Spinal cord (tissue), 9 donors: ENCODE measurements at regions not wholly inside any gene's neighbourhood (a gene's known extent, or its start where the extent isn't known, plus 50 kb on each side); places are given as distances from the start of the nearest gene placed in this dataset.

Experiments used
- DNase-seq, 6 donors: peaks; one replicate each; pipeline versions ENCODE4 v3.0.0 to v3.0.0-alpha.2; 2013 to 2015; ENCODE audit warnings: low spot score in 6 of 6, low read depth in 4 of 6
- H3K27ac ChIP-seq: one replicate; pipeline ENCODE4 v1.5.1; 2013; ENCODE audit warnings: low read depth, low read length, control low read depth
- H3K27me3 ChIP-seq: one replicate; pipeline ENCODE4 v1.6.1; 2013; ENCODE audit warnings: low read length; ENCODE audit not compliant: control insufficient read depth, insufficient read depth
- H3K36me3 ChIP-seq: one replicate; pipeline ENCODE4 v1.6.1; 2013; ENCODE audit warnings: low read length; ENCODE audit not compliant: control insufficient read depth, insufficient read depth
- H3K4me1 ChIP-seq: one replicate; pipeline ENCODE4 v1.6.1; 2013; ENCODE audit warnings: low read length; ENCODE audit not compliant: control insufficient read depth, insufficient read depth
- H3K4me3 ChIP-seq: one replicate; pipeline ENCODE4 v1.5.1; 2013; ENCODE audit warnings: low read depth, low read length, control low read depth
- H3K9me3 ChIP-seq: one replicate; pipeline ENCODE4 v1.6.1; 2013; ENCODE audit warnings: low read length; ENCODE audit not compliant: control insufficient read depth, insufficient read depth
- WGBS: methylation state at CpG from one replicate; pipeline ENCODE4 v1.1.5; 2013; ENCODE audit warnings: missing lambda C conversion rate; ENCODE audit not compliant: insufficient coverage; 5-methylcytosine and 5-hydroxymethylcytosine counted together
- donor health status: healthy.

DNA sequence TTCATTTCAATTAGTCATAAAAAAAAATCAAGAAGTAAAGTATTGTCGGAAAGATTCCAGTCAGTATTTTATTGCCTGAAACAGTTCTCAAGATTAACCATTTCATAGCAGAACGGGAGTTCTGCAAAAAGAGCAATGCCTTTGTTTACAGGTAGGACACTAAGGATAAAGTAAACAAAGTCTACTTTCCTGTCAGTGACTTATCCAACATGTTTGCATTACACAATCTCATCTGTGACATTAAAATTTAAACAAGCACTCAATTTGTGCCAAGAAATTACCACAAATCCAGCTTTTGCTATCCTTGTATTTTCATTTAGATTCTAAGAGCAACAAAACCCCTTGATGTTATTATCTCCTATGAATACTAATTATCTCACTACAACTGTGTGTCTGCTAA, 306.5 kb upstream of the LDB2 start:
- no peaks in the 10 kb centered on the region for H3K27me3 ChIP-seq
- H3K4me1 ChIP-seq: no peaks in the 10 kb centered on the region
- no CpG with 5 or more reads among the region's 2 CpGs for WGBS
- H3K36me3 ChIP-seq: no peaks in the 10 kb centered on the region
- no peak overlapping the region for H3K4me3 ChIP-seq
- H3K27ac ChIP-seq: no peak overlapping the region
- peak in 1 of 6 donors; percentile 80 for DNase-seq
- H3K9me3 ChIP-seq: peaks cover under 1% of the 10 kb centered on the region

DNA sequence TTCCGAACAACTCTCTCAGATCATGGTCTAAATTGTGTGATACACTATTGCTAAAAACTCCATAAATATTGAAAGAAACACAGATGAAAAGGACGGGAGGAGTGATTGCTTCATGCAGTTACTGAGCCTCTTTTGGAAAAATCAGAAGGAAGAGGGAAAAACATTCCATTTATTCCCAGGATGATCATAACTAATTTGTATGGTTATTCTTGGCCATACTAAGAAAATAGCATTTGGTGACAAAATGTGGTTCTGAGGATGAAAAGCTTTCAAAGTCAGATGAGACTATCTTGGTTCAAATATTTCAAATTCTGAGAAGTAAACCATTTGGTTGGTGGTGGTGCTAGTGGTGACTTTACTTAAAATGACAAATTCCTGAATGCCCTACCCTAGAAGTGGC, 305.4 kb upstream of the LDB2 start:
- no peaks in the 10 kb centered on the region for H3K27me3 ChIP-seq
- H3K4me3 ChIP-seq: no peak overlapping the region
- no peaks in the 10 kb centered on the region for H3K36me3 ChIP-seq
- no peak overlapping the region for H3K27ac ChIP-seq
- H3K9me3 ChIP-seq: peaks cover 2% of the 10 kb centered on the region
- no CpG with 5 or more reads among the region's 2 CpGs for WGBS
- H3K4me1 ChIP-seq: no peaks in the 10 kb centered on the region
- DNase-seq: no peak

DNA sequence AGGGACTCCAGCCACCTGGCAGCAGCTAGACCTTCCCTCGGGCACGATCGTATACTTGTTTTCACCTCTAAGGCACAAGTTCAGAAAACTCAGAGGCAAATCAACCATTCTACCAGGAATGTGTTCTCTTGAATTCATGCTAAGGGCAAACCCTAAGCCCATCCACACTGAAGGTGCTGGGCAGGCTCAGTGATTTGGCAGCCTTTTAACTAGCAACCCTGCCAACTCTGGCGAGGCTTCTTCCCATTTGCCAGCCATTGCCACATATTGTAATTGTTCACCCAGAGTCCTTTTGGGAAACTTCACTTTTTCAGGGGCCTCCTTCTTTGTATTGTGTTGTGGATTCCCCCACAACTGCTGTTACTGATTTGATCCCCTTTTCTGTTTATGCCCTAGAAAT, 298.6 kb upstream of the LDB2 start:
- H3K27ac ChIP-seq: no peak overlapping the region
- no peak overlapping the region for H3K4me3 ChIP-seq
- peaks cover 6% of the 10 kb centered on the region for H3K4me1 ChIP-seq
- 60% methylated on average over 3 of the region's 4 CpGs for WGBS
- H3K36me3 ChIP-seq: no peaks in the 10 kb centered on the region
- peaks cover 2% of the 10 kb centered on the region for H3K9me3 ChIP-seq
- peak in 2 of 6 donors; percentile 44 to 82 for DNase-seq
- no peaks in the 10 kb centered on the region for H3K27me3 ChIP-seq

DNA sequence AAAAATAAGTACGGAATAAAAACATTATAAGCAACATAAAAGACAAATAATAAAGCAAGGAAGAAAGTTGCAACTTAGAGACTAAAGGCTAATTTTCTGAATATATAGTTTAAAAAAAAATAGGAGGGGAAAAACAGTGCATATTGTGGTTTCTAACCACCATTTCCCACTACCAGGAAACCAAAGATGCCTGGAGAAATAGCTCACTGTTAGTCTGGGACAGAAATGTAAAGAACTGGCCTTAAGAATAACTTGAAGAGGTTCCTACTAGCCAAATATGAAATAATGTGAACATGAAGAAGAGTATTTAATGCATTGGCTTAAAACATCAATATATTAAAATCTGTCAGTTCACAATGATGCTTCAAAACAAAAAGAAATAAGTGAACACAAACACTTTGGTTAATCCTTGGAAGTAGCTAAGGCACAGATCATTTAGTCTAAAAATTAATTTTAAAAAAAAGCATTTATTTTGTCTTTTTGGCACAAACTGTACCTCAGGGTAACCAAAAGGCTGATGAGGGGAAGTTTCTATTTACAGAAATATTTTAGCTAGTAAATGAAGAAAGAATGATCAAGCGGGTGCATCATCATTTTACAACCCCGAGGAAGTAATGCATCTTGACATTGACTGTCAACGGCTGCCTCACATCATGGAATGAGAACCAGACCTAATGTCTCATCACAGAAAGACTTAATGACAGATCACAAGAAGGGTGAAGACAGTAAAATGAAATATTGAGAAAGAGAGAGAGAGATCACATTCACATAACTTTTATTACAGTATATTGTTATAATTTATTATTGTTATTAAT, 297.2 kb upstream of the LDB2 start:
- WGBS: no CpG with 5 or more reads among the region's 4 CpGs
- DNase-seq: no peak
- Histone ChIP-seq H3K27ac (no peak overlapping the region), H3K4me3 (no peak overlapping the region), H3K4me1 (peaks cover 6% of the 10 kb centered on the region), H3K36me3 (no peaks in the 10 kb centered on the region), H3K9me3 (peaks cover 2% of the 10 kb centered on the region), H3K27me3 (no peaks in the 10 kb centered on the region)

DNA sequence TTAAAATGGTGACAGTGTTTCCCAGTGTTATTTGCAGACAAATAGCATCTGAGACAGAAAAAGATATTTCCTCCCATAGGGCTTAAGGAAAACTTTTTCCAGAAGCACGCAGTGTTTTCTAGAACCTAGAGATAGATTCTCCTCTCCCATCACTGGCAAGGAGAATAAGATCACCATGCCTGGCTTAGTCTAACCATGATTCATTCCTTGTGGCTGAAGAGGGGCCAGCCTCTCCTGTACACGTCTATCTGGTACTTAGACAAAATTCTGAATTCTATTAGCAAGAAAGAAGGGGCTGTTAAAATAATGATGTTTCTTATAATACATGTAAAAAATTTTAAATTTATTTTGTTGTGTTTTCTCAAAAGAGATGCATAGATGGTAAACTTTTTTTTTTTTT, 296.1 kb upstream of the LDB2 start:
- H3K4me1 ChIP-seq: peaks cover 6% of the 10 kb centered on the region
- H3K27me3 ChIP-seq: no peaks in the 10 kb centered on the region
- DNase-seq: no peak
- no peaks in the 10 kb centered on the region for H3K9me3 ChIP-seq
- no peaks in the 10 kb centered on the region for H3K36me3 ChIP-seq
- WGBS: no CpG with 5 or more reads among the region's 2 CpGs
- no peak overlapping the region for H3K4me3 ChIP-seq
- no peak overlapping the region for H3K27ac ChIP-seq

DNA sequence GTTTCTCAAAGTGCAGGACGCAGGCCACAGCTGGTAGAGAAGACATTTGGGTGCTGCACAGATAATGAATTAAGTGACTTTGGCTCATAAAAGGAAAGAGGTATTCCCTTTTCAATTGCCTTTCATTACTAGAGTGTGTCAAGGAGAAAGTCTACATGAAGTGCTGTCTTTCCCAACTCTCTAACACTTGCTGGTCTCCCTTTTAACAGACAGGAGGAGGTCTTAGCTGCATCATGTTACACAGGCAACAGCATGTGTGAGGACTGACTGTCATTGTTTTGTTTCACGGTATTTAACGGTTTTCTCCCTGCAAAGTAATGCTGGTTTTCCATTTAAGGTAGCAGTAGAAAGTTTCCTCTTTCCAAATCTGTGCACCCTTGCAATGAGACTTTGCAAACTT, 291.3 kb upstream of the LDB2 start:
- H3K27ac ChIP-seq: no peak overlapping the region
- H3K9me3 ChIP-seq: no peaks in the 10 kb centered on the region
- no CpG with 5 or more reads among the region's 3 CpGs for WGBS
- DNase-seq: no peak
- no peaks in the 10 kb centered on the region for H3K27me3 ChIP-seq
- no peaks in the 10 kb centered on the region for H3K36me3 ChIP-seq
- no peaks in the 10 kb centered on the region for H3K4me1 ChIP-seq
- H3K4me3 ChIP-seq: no peak overlapping the region

DNA sequence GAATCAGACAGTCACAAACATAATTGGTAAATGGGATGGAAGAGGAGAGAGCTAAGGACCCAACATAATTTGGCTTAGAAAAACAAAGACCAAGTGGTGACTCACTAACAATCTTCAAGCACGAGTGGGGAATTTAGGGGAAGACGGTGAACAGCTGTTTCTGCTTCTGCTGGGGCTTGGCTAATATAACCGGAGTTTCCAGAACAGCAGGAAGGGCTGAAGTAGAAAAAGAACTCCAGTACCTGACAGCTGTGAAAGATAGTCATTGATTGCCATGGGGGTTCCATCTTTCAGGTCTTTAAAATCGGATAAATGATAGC, 290.9 kb upstream of the LDB2 start:
- no peak overlapping the region for H3K4me3 ChIP-seq
- no peaks in the 10 kb centered on the region for H3K9me3 ChIP-seq
- no peak for DNase-seq
- 86% methylated on average over 3 of the region's 4 CpGs for WGBS
- no peaks in the 10 kb centered on the region for H3K27me3 ChIP-seq
- H3K36me3 ChIP-seq: no peaks in the 10 kb centered on the region
- no peaks in the 10 kb centered on the region for H3K4me1 ChIP-seq
- H3K27ac ChIP-seq: no peak overlapping the region

DNA sequence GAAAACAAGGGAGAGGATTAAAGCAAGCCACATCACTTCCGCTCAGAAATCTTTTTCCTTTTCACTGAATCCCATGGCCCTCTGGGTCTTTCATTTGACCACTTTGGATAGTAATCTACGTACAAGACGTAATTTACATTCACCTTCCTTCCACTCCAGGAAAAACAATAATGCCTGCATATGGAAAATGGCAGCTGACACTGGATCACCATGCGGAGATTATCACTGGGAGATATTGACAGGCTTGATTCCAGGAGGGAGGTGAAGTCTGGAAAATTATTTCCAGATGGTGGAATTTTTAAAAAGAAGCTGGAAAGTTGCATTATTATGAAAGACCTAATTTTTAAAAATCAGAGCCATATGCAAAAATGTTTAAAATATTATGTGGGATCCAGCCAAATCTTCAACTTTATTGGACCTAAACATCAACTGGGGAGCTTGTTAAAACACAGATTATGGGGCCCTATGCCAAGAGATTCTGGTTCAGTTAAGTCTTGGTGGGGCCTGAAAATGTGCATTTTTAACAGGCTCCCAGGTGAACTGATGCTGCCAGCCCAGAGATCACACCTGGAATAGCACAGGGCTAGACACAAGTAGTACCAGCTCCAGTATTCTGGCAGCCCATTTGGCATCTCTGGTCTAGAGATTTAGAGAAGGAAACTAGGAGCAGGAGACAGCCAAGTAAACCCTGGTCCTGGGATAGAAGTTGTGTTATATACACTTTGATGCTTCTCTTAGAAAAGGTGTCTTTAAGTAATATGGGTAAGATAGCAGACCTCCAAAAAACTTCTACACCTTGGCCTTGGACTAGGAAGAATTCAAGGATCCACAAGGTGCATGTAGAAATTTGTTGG, 290.3 kb upstream of the LDB2 start:
- Histone ChIP-seq H3K27me3 (no peaks in the 10 kb centered on the region), H3K4me3 (no peak overlapping the region), H3K27ac (no peak overlapping the region), H3K36me3 (no peaks in the 10 kb centered on the region), H3K9me3 (no peaks in the 10 kb centered on the region), H3K4me1 (no peaks in the 10 kb centered on the region)
- DNase-seq: no peak
- WGBS: 89% methylated on average over 1 of the region's 4 CpGs

DNA sequence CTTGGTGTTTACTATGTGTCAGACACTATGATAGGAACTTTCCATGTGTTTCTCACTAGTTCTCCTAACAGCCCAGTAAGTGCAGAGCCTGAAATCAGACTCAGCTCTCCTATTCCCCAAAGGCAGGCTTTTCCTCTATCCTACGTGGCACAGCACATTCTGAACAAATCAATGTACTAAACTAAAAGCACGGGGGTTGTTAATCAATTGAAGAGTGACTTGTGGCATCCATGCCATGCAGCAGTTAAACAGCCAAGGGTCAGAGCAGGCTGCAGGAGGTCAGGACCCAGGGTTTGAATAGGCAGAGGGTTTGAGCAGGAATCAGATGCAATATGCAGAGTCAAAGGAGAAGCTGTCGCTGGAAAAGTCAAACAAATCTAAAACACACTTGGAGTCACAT, 289.7 kb upstream of the LDB2 start:
- H3K9me3 ChIP-seq: no peaks in the 10 kb centered on the region
- no peak overlapping the region for H3K4me3 ChIP-seq
- H3K27me3 ChIP-seq: no peaks in the 10 kb centered on the region
- no peak for DNase-seq
- no peak overlapping the region for H3K27ac ChIP-seq
- H3K4me1 ChIP-seq: no peaks in the 10 kb centered on the region
- WGBS: 60% methylated on average over 1 of the region's 3 CpGs
- H3K36me3 ChIP-seq: no peaks in the 10 kb centered on the region

DNA sequence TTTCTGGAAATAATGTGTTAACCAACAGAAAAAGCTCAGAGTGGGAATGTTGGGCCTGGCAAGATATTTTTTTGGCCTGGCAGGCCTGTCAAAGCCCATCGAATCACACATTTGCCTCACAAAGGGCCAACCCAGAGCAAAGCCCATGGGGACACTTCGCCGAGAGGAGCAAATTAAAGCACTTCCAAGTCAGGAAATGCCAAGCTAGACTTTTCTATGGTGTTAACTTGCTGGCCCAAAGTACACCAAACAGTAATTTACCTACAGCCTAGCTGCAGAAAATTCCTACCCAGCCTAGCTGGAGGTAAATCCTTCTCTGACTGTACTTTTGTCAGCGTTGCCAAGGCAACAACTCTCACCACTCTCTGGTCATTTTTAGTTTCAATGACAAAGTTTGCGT, 288.6 kb upstream of the LDB2 start:
- DNase-seq: peak in 2 of 6 donors; percentile 51 to 61
- no peaks in the 10 kb centered on the region for H3K36me3 ChIP-seq
- H3K4me1 ChIP-seq: no peaks in the 10 kb centered on the region
- H3K27me3 ChIP-seq: no peaks in the 10 kb centered on the region
- H3K4me3 ChIP-seq: no peak overlapping the region
- H3K27ac ChIP-seq: no peak overlapping the region
- H3K9me3 ChIP-seq: no peaks in the 10 kb centered on the region
- 20% methylated on average over 4 of the region's 5 CpGs for WGBS
